PC-3 (cell line): ENCODE measurements at regions not wholly inside any gene's neighbourhood (a gene's known extent, or its start where the extent isn't known, plus 50 kb on each side); places are given as distances from the start of the nearest gene placed in this dataset.

Experiments
- EZH2 ChIP-seq: fragments of 300-600 bp; sonication (generic); IDR thresholded peaks from one replicate; pipeline ENCODE4 v1.6.1; 2017; ENCODE audit warnings: antibody characterized with exemption, mild to moderate bottlenecking, low read length; ENCODE audit not compliant: unreplicated experiment
- EZH2phosphoT487 ChIP-seq: fragments of 300-600 bp; sonication (generic); IDR thresholded peaks from 2 replicates; pipeline ENCODE4 v1.6.1; 2018; ENCODE audit warnings: mild to moderate bottlenecking, antibody characterized with exemption, low read length, borderline replicate concordance
- TF ChIP-seq, protein P1 (sequence below): fragments of 300-600 bp; sonication (generic); conservative IDR thresholded peaks from 2 replicates; pipeline ENCODE4 v1.5.1; 2017; ENCODE audit warnings: antibody characterized with exemption, low read depth, mild to moderate bottlenecking, low read length

DNA sequence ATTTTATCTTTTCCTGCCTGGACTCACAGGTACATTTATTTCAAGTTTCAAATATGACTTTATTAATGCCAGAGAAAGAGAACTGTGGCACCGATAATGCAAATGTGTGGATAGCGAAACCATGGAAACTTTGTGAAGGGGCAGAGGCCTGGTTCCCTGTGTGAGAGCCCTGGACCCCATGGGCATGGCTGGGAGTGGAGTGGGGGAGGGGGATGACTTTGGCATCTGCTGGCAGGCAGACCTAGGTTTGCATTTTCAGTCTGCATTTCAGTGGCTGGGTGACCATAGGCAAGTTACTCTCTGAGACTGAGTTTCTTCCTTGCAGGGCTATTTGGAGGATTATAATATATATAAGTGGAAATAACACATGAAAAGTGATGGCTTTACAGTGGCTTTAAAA, 163.8 kb upstream of the TMTC4 start:
- TF ChIP-seq, protein P1, sequence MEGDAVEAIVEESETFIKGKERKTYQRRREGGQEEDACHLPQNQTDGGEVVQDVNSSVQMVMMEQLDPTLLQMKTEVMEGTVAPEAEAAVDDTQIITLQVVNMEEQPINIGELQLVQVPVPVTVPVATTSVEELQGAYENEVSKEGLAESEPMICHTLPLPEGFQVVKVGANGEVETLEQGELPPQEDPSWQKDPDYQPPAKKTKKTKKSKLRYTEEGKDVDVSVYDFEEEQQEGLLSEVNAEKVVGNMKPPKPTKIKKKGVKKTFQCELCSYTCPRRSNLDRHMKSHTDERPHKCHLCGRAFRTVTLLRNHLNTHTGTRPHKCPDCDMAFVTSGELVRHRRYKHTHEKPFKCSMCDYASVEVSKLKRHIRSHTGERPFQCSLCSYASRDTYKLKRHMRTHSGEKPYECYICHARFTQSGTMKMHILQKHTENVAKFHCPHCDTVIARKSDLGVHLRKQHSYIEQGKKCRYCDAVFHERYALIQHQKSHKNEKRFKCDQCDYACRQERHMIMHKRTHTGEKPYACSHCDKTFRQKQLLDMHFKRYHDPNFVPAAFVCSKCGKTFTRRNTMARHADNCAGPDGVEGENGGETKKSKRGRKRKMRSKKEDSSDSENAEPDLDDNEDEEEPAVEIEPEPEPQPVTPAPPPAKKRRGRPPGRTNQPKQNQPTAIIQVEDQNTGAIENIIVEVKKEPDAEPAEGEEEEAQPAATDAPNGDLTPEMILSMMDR = no peak
- no peak for TF ChIP-seq EZH2
- no peak for TF ChIP-seq EZH2phosphoT487
